ENCODE measurements at regions not wholly inside any gene's neighbourhood (a gene's known extent, or its start where the extent isn't known, plus 50 kb on each side); places are given as distances from the start of the nearest gene placed in this dataset.

GRCh38 chr12:58238411-58238810 lies 297.0 kb downstream of the ATP23 start:
- TF ChIP-seq, protein P1, sequence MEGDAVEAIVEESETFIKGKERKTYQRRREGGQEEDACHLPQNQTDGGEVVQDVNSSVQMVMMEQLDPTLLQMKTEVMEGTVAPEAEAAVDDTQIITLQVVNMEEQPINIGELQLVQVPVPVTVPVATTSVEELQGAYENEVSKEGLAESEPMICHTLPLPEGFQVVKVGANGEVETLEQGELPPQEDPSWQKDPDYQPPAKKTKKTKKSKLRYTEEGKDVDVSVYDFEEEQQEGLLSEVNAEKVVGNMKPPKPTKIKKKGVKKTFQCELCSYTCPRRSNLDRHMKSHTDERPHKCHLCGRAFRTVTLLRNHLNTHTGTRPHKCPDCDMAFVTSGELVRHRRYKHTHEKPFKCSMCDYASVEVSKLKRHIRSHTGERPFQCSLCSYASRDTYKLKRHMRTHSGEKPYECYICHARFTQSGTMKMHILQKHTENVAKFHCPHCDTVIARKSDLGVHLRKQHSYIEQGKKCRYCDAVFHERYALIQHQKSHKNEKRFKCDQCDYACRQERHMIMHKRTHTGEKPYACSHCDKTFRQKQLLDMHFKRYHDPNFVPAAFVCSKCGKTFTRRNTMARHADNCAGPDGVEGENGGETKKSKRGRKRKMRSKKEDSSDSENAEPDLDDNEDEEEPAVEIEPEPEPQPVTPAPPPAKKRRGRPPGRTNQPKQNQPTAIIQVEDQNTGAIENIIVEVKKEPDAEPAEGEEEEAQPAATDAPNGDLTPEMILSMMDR (IDR thresholded peaks at IDR 0.05; ENCODE audit: insufficient read depth, low read length, poor library complexity, severe bottlenecking): no peak
- TF ChIP-seq EZH2phosphoT487 (conservative IDR thresholded peaks at IDR 0.05; ENCODE audit: low read length): no peak
